HG03442 (cell line): ENCODE measurements at regions not wholly inside any gene's neighbourhood (a gene's known extent, or its start where the extent isn't known, plus 50 kb on each side); places are given as distances from the start of the nearest gene placed in this dataset.
"Not testable (repeated sequence)": the region's sequence is repeated elsewhere in the genome, so short reads cannot be mapped to it uniquely, and the experiment has no call there.

Experiments
- ATAC-seq: cut with Tn5 transposase; IDR thresholded peaks from one replicate; pipeline ENCODE4 v1.9.1; 2021; ENCODE audit warnings: mild to moderate bottlenecking, moderate library complexity; ENCODE audit not compliant: unreplicated experiment

DNA sequence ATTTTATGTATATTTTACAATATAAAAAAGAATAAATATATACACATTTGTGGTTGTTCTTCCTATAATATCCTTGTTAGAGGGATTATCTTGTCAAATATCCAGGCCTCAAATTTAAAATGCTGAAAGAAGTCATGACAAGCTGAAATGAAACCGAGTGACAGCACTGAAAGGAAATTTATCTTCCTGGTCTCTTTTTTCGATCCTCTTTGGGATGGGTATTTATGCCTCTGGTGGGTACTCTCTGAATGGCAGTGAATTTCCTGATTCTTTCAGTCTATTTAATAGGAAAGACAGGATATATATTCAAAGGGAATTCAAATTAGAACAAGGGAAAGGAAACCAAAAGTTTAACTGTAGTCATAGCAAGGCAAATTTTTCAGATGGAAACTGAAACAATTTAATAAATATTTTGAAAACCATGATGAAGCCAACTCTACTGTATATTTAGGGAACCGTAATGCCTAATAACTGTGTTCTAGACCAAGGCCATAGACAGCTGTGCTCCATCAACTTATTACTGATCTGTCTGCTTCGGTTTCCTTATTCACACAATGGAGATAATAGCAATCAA, 97.9 kb downstream of the DLEU7 start:
- no peak for ATAC-seq

- no peak for ATAC-seq
Measured at GRCh38 chr13:50747737-50748350, 95.6 kb downstream of the DLEU7 start.

GRCh38 chr13:50753221-50753620, 90.3 kb downstream of the DLEU7 start:
- not testable (repeated sequence) for ATAC-seq

DNA sequence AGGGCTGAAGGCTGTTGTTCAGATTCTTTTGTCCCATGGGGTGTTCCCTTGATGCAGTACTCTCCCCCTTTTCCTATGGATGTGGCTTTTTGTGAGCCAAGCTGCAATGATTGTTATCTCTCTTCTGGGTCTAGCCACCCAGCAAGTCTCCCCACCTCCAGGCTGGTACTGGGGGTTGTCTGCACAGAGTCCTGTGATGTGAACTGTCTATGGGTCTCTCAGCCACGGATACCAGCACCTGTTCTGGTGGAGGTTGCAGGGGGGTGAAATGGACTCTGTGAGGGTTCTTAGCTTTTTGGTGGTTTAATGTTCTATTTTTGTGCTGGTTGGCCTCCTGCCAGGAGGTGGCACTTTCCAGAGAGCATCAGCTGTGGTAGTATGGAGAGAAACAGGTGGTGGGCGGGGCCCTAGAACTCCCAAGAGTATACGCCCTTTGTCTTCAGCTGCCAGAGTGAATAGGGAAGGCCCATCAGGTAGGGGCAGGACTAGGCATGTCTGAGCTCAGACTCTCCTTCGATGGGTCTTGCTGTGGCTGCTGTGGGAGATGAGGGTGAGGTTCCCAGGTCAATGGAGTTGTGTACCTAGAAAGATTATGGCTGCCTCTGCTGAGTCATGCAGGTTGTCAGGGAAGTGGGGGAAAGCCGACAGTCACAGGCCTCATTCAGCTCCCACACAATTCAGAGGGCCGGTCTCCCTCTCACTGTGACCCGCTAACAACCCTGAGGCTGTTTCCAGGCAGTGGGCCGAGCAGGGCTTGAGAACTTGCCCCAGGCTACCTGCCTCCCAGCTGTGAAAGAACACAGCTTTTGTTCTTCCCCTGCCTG, 87.4 kb downstream of the DLEU7 start:
- not testable (repeated sequence) for ATAC-seq

DNA sequence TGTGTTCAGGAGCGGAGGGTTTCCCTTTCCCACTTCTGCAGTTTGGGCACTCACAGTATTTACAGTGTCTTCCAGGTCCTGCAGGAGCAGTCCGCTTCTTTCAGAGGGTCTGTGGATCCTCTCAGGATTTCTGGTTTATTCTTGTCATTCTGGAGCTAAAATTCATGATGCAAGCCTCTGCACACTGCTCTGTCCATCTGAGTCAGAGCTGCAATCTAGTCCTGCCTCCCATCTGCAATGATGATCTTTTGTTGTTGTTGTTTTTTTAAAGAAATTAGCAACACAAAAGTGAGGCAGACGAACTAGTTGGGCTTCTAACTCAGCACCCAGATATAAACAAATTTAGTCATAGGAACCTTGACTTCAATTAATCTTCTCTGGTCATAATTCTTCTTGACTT, 86.5 kb downstream of the DLEU7 start:
- no peak for ATAC-seq

GRCh38 chr13:50758796-50759195, 84.7 kb downstream of the DLEU7 start:
- ATAC-seq = no peak

- ATAC-seq = no peak
Measured at GRCh38 chr13:50760751-50761150, 82.7 kb downstream of the DLEU7 start.

GRCh38 chr13:50761406-50761805, 82.1 kb downstream of the DLEU7 start:
- no peak for ATAC-seq

DNA sequence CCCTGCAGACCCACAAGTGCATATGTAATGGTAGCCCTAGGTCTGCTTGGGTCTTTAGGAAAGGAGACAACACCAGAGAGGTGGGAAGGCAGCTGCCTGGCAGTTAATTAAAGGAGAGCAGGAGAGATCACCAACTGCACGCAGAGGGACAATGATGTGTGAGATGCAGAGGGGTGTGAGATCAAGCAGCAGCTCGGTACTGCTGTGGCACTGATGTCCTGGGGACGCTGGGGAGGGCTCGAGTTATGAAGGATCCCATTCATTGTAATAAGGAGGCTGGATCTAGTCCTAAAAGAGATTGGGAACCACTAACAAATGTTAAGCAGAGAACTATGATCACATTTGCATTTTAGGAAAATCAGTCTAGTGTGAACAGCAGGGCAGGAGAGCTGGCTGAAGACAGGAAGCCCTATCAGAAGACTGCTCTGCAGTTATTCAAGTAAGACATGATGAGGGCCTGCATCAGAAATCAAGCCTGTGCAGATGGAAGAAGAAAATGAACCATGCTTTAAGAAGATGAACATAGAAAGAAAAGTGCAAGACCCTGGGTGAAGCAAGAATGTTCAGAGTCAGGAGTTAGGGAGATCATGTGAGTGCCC, 80.4 kb downstream of the DLEU7 start:
- ATAC-seq = no peak

DNA sequence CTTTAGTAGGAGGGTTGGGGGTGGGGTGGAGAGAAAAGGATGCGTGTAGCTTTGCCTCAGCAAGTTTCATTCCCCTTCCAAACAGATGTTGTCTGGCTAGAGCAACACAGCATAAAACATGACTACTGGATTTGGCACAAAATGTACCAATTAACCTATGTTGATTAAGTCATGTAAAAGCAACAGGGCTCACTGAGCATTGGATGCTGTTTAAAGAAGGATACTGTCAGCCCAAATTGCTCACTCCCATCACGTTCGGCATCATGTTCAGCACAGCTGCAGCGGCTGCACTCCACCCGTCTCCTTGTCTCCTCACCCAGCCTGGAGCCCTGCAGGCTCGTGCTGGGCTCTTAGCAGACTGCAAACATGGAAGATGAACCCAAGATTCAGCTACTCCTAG, 77.5 kb downstream of the DLEU7 start:
- ATAC-seq = no peak

GRCh38 chr13:50766695-50767094, 76.8 kb downstream of the DLEU7 start:
- no peak for ATAC-seq

GRCh38 chr13:50772881-50773280, 70.6 kb downstream of the DLEU7 start:
- ATAC-seq = not testable (repeated sequence)
